COLO668 (cell line): ENCODE measurements at regions not wholly inside any gene's neighbourhood (a gene's known extent, or its start where the extent isn't known, plus 50 kb on each side); places are given as distances from the start of the nearest gene placed in this dataset.
"Not testable (repeated sequence)": the region's sequence is repeated elsewhere in the genome, so short reads cannot be mapped to it uniquely, and the experiment has no call there.

ENCODE experiments used
- DNase-seq: peaks from one replicate; lab custom pipeline; 2025; ENCODE audit not compliant: unreplicated experiment; lab: John Stamatoyannopoulos, UW

DNA sequence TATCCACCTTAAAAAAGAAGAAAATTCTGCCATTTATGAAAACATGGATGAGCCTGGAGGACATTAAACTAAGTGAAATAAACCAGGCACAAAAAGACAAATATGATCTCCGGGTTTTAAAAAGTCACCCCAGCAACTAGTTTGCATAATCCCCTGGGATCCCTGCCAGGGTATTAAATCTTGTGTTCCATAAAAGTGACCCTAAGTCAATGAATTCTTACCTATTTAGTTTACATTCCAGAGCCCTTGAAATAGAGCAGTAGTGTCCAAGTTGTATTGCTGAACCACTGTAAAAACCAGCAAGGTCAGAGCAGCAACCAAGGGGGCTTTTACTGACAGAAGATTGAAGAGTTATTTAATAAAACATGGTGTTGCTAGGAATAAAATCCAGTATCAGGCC, 716.8 kb upstream of the BCHE start:
- no peak for DNase-seq

DNA sequence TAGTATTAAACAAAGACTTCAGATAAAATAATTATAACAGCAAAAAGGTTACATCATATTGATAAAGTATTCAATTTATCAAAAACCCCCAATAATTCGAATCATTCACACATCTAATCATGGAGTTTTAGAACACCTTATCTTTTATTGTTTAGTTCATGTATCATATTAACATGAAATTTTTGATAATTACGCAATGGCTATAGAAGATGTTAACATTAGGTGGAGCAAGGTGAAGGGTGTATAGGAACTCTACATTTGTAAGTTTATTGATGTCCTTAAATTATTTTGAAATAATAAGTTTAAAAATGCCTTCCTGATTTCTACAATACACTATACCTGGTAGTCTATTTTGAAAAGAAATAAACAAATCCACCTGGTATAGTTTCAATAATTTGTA, 696.5 kb upstream of the BCHE start:
- DNase-seq, result no peak

DNA sequence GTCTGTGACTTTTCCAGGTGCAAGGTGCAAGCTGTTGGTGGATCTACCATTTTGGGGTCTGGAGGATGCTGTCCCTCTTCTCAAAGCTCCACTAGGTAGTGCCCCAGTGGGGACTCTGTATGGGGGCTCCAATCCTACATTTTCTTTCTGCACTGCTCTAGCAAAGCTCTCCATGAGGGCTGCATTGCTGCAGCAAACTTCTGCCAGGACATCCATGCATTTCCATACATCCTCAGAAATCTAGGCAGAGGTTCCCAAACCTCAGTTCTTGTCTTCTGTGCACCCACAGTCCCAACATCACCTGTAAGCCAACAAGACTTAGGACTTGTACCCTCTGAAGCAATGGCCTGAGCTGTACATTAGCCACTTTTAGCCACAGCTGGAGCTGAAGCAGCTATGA, 694.5 kb upstream of the BCHE start:
- DNase-seq, result no peak

DNA sequence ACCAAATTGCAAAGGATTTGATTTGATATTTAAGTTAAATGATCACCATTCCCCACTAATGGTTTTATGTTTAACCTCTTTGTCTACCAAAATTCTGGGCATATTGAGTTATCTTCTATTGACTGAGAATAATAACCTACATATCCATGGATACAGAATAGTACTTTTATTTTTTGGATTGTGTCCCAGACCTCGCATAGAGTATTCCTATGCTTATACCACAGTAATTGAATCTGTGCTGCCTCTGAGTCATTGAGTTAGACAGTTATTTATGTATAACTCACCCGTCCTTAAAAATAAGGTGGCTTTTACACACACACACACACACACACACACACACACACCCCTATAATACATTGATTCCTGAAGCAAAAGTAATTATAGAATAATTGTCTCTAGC, 690.1 kb upstream of the BCHE start:
- no peak for DNase-seq

DNA sequence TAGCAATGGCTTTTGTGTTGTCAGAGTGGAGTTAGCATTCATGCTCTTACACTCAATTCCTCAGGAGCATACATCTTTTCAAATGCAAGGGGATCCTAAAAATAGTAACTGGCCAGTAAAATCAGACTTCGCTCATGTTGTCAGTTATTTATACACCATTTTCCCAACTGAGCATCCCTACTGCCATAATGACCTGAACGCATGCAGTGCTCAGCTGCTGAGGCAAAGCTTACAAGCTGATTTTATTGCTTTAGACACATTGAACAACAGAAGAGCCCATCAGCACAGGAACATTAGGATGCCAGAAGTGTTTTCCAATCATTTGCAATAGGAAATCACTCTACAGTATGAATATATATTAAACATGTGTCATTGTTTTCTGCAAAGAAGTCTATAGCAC, 689.7 kb upstream of the BCHE start:
- DNase-seq, result no peak

DNA sequence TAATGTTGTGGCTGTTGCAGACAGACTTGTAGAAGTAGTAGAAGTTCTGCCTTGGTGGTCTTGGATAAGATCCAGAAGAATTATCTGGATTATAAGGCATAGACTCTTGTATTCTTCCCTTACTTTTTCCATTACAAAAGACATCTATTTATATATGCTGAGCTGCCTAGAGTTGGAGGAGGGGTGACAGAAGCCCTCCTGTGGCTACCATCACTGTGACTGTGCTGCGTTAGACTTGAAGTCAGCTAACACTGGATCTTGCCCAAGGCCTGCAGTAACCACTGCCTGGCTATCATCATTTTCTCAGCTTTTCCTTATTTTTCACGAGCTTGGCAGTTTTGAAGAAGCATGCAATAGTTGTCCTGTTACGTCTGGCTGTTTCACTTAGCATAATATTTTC, 684.8 kb upstream of the BCHE start:
- no peak for DNase-seq

DNA sequence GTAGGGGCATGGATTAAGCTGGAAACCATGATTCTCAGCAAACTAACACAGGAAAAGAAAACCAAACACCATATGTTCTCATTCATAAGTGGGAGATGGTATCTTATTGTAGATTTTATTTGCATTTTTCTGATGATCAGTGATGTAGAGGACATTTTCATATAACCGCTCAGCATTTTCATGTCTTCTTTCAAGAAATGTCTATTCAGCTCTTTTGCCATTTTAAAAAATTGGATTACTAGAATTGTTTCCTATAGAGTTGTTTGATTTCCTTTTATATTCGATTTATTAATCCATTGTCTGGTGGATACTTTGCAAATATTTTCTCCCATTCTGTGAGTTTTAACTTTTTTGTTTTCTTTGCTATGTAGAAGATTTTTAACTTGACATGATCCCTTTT, 682.2 kb upstream of the BCHE start:
- no peak for DNase-seq

DNA sequence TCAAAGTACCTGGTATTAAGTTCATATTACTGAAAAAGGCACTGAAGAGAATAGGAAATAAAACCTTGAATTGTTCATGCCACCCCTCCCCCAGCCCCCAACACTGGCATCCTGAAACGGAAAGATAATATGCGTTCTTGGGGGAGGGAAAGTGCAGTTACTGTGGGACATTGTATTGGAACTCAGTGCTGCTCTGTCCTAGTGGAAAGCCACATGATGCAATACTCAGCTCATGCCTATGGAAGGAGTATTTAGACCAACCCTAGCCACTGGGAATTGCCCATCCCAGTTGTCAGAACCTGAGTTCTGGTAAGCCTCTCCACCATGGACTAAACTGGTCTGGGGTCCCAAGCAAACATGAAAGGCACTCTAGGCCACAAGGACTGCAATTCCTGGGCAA, 680.8 kb upstream of the BCHE start:
- DNase-seq, result no peak

DNA sequence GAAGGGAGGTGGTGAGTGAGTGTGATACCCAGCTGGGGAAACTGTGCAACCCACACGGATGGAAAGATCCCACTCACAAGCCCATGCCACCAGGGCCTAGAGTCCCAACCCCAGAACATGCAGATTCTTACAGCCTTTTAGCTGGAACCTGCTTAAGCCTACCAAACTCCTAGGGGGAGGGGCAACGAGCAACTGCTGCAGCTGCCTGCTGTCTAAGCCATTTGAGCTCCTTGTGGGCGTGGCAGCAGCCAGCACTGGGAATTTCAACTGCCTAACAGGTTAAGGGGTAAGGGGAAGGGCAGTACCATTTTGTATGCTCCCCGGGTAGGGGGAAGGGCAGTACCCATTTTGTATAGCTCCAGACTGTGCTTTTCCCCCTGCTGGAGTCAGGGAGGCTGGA, 673.2 kb upstream of the BCHE start:
- DNase-seq, result peak; percentile 1

DNA sequence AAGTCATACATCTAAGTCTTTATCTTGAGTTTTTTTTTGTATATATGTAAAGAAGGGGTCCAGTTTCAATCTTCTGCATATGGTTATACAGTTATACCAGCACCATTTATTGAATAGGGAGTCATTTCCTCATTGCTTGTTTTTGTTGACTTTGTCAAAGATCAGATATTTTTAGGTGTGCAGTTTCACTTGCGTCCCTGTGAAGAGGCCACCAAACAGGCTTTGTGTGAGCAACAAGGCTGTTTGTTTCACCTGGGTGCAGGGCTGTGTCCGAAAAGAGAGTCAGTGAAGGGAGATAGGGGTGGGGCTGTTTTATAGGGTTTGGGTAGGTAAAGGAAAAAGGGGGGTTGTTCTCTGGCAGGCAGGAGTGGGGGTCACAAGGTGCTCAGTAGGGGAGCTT, 663.2 kb upstream of the BCHE start:
- not testable (repeated sequence) for DNase-seq

DNA sequence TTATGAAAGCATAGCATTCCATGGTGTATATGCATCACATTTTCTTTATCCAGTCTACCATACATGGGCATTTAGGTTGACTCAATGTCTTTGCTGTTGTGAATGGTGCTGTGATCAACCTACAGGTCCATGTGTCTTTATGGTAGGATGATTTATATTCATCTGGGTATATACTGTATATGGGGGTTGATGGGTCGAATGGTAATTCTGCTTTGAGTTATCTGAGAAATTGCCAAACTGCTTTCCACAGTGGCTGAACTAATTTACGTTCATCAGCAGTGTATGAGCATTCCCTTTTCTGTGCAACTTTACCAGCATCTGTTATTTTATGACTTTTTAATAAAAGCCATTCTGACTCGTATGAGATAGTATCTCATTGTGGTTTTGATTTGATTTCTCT, 662.4 kb upstream of the BCHE start:
- DNase-seq, result no peak

DNA sequence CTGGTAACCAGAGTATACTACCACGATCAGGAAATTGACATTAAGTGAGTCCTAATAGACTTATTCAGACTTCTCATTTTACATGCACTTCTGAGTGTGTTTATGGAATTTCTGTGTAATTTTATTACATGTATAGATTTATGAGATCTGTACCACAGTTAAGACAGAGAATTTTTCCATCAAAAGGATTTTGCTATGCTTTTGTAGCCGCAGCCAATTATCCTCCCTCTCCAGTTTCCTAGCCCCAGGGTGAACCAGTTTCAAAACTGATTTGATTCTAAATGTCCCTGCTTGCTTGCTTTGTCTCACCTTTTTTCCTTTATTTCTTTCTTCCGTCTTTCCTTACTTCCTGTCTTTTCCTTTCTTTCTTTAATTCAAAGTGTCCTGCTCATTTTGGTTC, 661.2 kb upstream of the BCHE start:
- no peak for DNase-seq

DNA sequence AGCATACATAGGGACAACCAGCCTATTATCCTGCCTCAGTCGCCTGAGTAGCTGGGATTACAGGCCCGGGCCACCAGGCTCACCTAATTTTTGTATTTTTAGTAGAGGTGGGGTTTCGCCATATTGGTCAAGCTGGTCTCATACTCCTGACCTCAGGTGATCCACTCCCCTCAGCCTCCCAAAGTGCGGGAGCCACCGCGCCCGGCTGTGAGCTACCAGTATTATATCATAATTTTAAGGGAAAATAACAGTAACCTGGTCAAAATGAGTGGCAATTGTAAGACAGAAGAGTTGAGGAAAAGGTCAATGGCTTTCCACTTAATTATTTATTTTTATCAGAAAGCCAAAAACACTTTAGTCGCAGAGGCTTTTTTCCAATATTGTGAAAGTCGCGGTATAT, 652.6 kb upstream of the BCHE start:
- DNase-seq, result no peak

DNA sequence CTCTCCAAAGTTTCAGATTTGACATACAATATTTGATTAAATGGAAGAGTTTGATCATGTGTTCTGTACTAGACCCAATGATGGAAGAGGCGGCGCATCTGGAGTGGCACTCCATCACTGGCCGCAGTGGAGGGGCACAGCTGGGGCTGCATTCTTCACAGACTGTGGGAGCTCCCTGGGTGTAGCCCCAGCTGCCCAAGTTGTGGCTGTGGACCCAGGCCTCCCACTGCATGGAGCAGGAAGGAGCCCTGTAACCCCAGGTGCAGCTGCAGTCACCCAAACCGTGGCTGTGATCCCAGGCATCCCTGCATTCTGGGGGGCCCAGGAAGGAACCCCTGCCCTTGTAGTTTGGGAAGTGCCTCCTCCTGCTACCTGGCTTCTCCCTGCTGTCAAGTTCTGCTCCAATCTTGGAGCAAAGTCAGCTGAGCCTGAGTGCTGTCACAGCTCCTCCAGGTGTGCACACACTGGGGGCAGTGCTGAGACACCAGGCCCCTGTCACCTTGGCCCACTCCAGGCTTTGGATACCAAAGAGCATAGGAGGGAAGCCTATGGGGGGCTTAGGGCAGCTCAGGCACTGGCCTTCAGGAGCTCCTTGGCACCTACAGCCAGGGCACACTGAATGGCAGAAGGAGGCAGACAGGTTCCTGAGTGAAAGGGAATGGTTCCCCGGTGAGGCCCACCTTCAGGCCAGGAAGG, 651.9 kb upstream of the BCHE start:
- no peak for DNase-seq

DNA sequence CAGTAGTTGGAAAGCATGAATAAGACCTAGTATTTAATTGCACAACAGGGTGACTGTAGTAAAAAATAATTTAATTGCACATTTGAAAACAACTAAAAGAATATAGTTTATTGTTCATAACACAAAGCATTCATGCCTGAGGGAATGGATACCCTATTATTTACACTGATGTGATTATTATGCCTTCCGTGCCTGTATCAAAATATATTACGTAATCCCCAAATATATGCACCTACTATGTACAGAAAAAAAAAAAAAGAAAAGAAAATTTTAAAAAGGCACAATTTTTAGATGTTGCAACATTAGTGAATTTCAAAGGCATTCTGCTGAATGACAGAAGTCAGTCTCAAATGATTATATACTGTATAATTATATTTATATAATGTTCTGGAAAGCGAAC, 647.2 kb upstream of the BCHE start:
- no peak for DNase-seq

DNA sequence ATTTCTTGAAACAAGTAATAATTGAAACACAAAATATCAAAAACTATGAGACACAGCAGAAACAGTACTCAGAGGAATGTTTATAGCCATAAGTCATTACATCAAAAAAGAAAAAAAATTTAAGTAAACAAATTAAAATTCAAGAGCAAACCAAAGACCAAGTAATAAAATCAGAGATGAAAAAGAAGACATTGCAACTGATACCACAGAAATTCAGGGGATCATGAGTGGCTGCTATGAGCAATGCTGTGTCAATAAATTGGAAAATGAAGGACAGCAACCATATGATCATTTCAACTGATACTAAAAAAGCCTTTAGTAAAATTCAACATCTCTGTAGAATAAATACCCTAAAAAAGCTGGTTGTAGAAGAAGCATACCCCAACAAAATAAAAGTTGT, 644.1 kb upstream of the BCHE start:
- no peak for DNase-seq

DNA sequence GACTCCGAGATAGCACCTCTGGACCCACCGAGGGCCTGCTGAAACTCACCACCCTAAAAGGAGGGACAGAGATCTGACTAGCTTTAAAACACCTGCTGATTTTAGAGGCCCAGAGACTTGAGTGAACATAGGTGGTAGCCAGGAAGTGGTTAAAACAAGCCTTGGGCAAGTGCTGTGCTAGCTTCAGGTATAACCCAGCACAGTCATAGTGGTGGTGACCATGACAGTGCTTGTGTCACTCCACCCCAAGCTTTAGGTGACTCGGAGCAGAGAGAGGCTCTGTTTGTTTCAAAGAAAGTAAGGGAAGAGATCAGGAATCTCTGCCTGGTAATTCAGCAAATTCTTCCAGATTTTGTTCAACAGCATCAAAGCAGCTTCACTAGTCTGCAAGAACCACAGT, 641.1 kb upstream of the BCHE start:
- no peak for DNase-seq

DNA sequence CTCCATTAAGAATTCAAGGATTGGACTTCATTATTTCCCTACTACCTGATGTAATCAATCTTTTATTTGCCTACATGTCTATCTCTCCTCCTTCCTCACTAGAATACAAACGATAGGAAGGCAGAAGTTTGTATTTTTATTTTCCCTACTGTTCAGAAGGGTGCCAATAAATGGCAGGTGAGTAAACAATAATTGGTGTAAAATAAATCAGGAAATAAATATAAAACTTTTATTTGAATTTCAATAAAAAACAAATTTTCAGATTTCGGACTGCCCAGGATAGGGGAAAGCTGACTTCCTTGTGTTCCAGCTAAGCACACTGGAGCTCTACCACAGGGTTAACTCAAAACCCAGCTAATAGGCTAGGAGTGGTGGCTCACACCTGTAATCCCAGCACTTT, 636.3 kb upstream of the BCHE start:
- DNase-seq, result no peak

DNA sequence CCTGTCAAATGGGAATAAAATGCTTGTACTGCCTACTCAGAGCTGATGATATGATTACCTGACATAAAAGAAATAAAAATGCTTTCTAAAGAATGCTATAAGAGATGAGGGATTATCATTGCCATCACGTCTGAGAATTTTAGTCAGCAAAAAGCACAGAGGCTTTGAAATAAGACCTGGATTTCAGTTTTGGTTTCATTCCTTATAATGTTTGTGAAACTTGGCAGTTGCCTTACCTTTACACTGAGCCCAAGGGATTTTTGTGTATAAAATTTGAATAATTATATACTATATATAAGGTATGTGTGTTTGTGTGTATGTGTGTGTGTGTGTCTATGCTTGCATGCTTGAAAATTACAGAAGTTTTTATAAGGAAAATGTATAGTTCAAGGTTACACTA, 634.8 kb upstream of the BCHE start:
- no peak for DNase-seq

DNA sequence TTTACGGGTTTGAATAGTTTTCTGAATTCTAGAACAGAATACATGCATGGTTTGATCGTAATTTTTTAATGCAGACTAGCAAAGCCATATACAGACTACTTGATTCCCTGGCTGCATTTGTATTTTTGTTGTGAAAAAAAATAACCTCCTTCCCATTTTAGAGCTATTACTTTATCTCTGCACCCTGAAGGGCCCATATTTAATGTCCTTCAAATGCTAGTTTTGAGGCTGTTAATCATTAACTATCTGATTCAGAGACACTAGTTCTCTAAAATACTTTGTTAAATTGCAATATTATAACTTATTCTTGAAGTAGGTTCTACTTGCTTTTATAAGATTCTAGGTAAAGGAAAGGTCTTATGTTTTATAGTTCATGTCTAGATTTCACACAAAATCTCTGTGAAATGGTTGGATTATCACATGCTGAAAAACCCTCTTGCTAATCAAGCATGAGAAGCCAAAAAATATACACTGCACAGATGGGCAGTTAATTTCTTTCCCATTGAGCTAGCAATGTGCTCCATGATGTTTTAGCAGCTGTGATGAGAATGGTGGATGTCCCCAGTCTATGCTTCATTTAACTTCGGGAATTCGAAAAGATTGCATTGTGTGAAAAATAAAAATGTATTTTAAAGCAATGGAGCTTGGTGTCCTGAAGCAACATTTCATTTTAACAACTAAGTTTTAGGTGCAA, 634.0 kb upstream of the BCHE start:
- DNase-seq, result no peak

DNA sequence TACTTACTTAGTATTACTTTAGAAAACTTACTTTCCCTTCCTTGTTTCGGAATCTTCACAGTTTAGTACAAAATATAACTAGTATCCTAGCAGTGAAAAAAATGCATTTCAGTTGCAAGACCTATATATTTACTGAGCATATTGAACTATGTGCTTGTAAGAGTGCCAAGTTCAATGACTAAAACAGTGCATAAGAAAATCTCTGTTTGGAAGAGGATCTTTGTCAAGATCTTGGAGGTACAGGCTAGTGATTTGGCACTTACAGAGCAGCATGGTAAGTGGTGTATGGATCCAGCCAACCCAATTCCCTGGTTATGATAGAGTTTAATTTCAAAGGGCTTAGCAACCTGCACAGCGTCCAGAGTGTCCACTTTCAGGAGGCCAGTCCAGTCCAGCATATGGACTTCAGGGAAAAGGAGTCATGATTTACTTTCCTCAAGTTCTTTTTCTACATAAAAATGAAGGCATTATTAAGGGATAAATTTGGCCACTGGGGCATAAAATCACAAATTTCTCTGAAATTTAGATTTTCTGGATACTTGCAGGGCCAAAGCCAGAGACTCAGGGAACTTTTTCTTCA, 625.8 kb upstream of the BCHE start:
- no peak for DNase-seq

DNA sequence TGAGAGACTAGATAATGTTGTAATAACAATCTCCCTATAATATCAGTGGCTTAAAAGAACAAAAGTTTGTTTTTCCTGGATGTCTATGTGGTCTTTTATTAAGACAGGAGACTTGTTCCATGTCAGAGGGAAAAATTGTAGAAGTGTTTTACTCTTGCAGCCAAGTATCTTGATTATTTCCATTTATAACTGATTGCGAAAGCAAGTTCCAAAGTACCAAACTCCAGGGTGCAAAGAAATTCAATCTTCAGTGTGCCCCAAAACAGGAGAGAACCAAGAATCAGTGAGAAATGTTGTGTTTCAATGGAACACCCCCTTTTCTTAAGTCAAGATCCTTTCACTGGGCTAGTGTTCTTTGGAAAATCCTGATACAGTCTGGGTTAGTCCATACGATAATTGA, 624.4 kb upstream of the BCHE start:
- DNase-seq, result no peak

DNA sequence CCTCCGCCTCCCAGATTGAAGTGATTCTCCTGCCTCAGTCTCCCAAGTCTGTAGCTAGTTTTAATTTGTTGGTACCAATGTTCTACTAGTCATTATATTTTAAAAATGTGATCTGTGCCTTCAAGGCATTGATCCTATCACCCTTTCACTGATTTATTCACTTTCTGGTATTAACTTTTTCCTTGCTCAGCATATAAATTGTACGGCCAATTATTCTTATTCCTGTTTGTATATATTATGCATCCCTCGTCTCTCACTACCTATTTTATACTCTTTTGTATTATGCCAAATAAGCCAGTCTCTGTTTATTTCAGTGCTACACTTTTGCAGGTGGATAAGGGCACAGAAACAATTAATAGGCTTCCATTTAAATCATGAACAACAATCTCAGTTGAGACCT, 620.2 kb upstream of the BCHE start:
- no peak for DNase-seq
